ENCODE measurements at regions not wholly inside any gene's neighbourhood (a gene's known extent, or its start where the extent isn't known, plus 50 kb on each side); places are given as distances from the start of the nearest gene placed in this dataset.
"Not testable (repeated sequence)": the region's sequence is repeated elsewhere in the genome, so short reads cannot be mapped to it uniquely, and the experiment has no call there.

DNA sequence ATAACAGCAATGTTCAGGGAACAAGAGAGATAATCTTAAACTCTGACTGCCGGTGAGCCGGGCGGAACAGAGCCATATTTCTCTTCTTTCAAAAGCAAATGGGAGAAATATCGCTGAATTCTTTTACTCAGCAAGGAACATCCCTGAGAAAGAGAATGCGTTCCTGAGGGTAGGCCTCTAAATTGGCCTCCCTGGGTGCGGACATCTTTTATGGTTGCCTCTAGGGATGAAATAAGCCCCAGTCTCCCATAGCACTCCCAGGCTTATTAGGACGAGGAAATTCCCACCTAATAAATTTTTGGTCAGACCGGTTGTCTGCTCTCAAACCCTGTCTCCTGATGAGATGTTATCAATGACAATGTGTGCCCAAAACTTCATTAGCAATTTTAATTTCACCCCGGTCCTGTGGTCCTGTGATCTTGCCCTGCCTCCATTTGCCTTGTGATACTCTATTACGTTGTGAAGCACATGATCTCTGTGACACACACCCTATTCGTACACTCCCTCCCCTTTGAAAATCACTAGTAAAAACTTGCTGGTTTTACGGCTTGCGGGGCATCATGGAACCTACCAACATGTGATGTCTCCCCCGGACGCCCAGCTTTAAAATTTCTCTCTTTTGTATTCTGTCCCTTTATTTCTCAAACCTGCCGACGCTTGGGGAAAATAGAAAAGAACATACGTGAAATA is 249.4 kb downstream of the RPL10L start:
- TF ChIP-seq, protein P1, sequence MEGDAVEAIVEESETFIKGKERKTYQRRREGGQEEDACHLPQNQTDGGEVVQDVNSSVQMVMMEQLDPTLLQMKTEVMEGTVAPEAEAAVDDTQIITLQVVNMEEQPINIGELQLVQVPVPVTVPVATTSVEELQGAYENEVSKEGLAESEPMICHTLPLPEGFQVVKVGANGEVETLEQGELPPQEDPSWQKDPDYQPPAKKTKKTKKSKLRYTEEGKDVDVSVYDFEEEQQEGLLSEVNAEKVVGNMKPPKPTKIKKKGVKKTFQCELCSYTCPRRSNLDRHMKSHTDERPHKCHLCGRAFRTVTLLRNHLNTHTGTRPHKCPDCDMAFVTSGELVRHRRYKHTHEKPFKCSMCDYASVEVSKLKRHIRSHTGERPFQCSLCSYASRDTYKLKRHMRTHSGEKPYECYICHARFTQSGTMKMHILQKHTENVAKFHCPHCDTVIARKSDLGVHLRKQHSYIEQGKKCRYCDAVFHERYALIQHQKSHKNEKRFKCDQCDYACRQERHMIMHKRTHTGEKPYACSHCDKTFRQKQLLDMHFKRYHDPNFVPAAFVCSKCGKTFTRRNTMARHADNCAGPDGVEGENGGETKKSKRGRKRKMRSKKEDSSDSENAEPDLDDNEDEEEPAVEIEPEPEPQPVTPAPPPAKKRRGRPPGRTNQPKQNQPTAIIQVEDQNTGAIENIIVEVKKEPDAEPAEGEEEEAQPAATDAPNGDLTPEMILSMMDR (IDR thresholded peaks at IDR 0.05), result not testable (repeated sequence)
- not testable (repeated sequence) for TF ChIP-seq EP300, POLR2AphosphoS5, POLR2A (IDR thresholded peaks at IDR 0.05)

Measured in sigmoid colon (tissue), 4 donors.